T-helper 2 cell treated with Interferon-gamma antibody and Interleukin-4, amounts not matched to agents 5 μg/mL and 100 μg/mL, for 36 hours (primary cell): ENCODE measurements at regions not wholly inside any gene's neighbourhood (a gene's known extent, or its start where the extent isn't known, plus 50 kb on each side); places are given as distances from the start of the nearest gene placed in this dataset.
A peak's percentile ranks its signal among the peaks of the same experiment; 100 is the strongest.

Experiments
- DNase-seq: peaks from one replicate; pipeline ENCODE4 v3.0.0; 2021; ENCODE audit warnings: low spot score
- H3K27ac Mint-ChIP-seq: one replicate; pipeline ENCODE4 v1.8.0; 2021; ENCODE audit warnings: mild to moderate bottlenecking, mixed read lengths
- H3K27me3 Mint-ChIP-seq: one replicate; pipeline ENCODE4 v1.8.0; 2021; ENCODE audit warnings: low read depth, mixed read lengths
- H3K36me3 Mint-ChIP-seq: one replicate; pipeline ENCODE4 v1.8.0; 2021; ENCODE audit warnings: low read depth, mixed read lengths
- H3K4me1 Mint-ChIP-seq: one replicate; pipeline ENCODE4 v1.8.0; 2021; ENCODE audit warnings: low read depth, mixed read lengths
- H3K4me3 Mint-ChIP-seq: one replicate; pipeline ENCODE4 v1.8.0; 2022; ENCODE audit warnings: mild to moderate bottlenecking, moderate library complexity, mixed read lengths
- H3K9me3 Mint-ChIP-seq: one replicate; pipeline ENCODE4 v1.8.0; 2021; ENCODE audit warnings: mixed read lengths

GRCh38 chr4:152171556-152171955 is 364.3 kb downstream of the FBXW7 start:
- Mint-ChIP-seq H3K27ac (no peak overlapping the region), H3K36me3 (no peaks in the 10 kb centered on the region), H3K9me3 (no peaks in the 10 kb centered on the region), H3K27me3 (no peaks in the 10 kb centered on the region), H3K4me1 (no peaks in the 10 kb centered on the region), H3K4me3 (no peak overlapping the region)
- DNase-seq, result no peak

GRCh38 chr4:152169683-152170082 is 366.2 kb downstream of the FBXW7 start:
- no peaks in the 10 kb centered on the region for H3K4me1 Mint-ChIP-seq
- peaks cover 4% of the 10 kb centered on the region for H3K27me3 Mint-ChIP-seq
- H3K27ac Mint-ChIP-seq, result no peak overlapping the region
- no peaks in the 10 kb centered on the region for H3K9me3 Mint-ChIP-seq
- H3K36me3 Mint-ChIP-seq, result no peaks in the 10 kb centered on the region
- no peak for DNase-seq
- no peak overlapping the region for H3K4me3 Mint-ChIP-seq

- H3K4me1 Mint-ChIP-seq, result no peaks in the 10 kb centered on the region
- H3K9me3 Mint-ChIP-seq, result no peaks in the 10 kb centered on the region
- no peaks in the 10 kb centered on the region for H3K36me3 Mint-ChIP-seq
- H3K27me3 Mint-ChIP-seq, result peaks cover 9% of the 10 kb centered on the region
- no peak for DNase-seq
- H3K27ac Mint-ChIP-seq, result no peak overlapping the region
- H3K4me3 Mint-ChIP-seq, result no peak overlapping the region
These were observed 366.8 kb downstream of the FBXW7 start for GRCh38 chr4:152168987-152169616.

- H3K4me1 Mint-ChIP-seq, result no peaks in the 10 kb centered on the region
- H3K27ac Mint-ChIP-seq, result no peak overlapping the region
- H3K9me3 Mint-ChIP-seq, result no peaks in the 10 kb centered on the region
- no peak overlapping the region for H3K4me3 Mint-ChIP-seq
- no peak for DNase-seq
- H3K36me3 Mint-ChIP-seq, result no peaks in the 10 kb centered on the region
- H3K27me3 Mint-ChIP-seq, result peaks cover 14% of the 10 kb centered on the region
These were observed 369.3 kb downstream of the FBXW7 start for GRCh38 chr4:152166567-152166966.

- H3K9me3 Mint-ChIP-seq, result no peaks in the 10 kb centered on the region
- no peak overlapping the region for H3K27ac Mint-ChIP-seq
- no peak for DNase-seq
These were observed 370.0 kb downstream of the FBXW7 start for GRCh38 chr4:152165846-152166245.

GRCh38 chr4:152165146-152165545 is 370.7 kb downstream of the FBXW7 start:
- Mint-ChIP-seq H3K4me3 (no peak overlapping the region), H3K4me1 (no peaks in the 10 kb centered on the region), H3K9me3 (no peaks in the 10 kb centered on the region), H3K36me3 (no peaks in the 10 kb centered on the region), H3K27ac (no peak overlapping the region), H3K27me3 (peaks cover 14% of the 10 kb centered on the region)
- DNase-seq, result no peak

More at GRCh38 chr4:152165846-152166245, 370.0 kb downstream of the FBXW7 start:
- Mint-ChIP-seq H3K4me1 (no peaks in the 10 kb centered on the region), H3K36me3 (no peaks in the 10 kb centered on the region), H3K4me3 (no peak overlapping the region), H3K27me3 (peaks cover 14% of the 10 kb centered on the region)

- H3K27me3 Mint-ChIP-seq, result peaks cover 14% of the 10 kb centered on the region
- no peak for DNase-seq
- H3K4me3 Mint-ChIP-seq, result no peak overlapping the region
- no peaks in the 10 kb centered on the region for H3K36me3 Mint-ChIP-seq
- no peaks in the 10 kb centered on the region for H3K4me1 Mint-ChIP-seq
- H3K27ac Mint-ChIP-seq, result no peak overlapping the region
- no peaks in the 10 kb centered on the region for H3K9me3 Mint-ChIP-seq
These were observed 371.3 kb downstream of the FBXW7 start for GRCh38 chr4:152164561-152164960.

GRCh38 chr4:152162331-152162697 is 373.6 kb downstream of the FBXW7 start:
- Mint-ChIP-seq H3K36me3 (no peaks in the 10 kb centered on the region), H3K9me3 (no peaks in the 10 kb centered on the region), H3K27ac (no peak overlapping the region), H3K4me3 (no peak overlapping the region), H3K4me1 (no peaks in the 10 kb centered on the region), H3K27me3 (peaks cover 14% of the 10 kb centered on the region)
- DNase-seq, result no peak

GRCh38 chr4:152161676-152162330 is 374.1 kb downstream of the FBXW7 start:
- no peak for DNase-seq

GRCh38 chr4:152160225-152160800 is 375.6 kb downstream of the FBXW7 start:
- Mint-ChIP-seq H3K4me1 (no peaks in the 10 kb centered on the region), H3K27ac (no peak overlapping the region), H3K4me3 (no peak overlapping the region), H3K36me3 (no peaks in the 10 kb centered on the region), H3K9me3 (no peaks in the 10 kb centered on the region), H3K27me3 (peaks cover 10% of the 10 kb centered on the region)
- DNase-seq, result no peak

More at GRCh38 chr4:152161676-152162330, 374.1 kb downstream of the FBXW7 start:
- no peak overlapping the region for H3K4me3 Mint-ChIP-seq
- no peak overlapping the region for H3K27ac Mint-ChIP-seq
- H3K36me3 Mint-ChIP-seq, result no peaks in the 10 kb centered on the region
- no peaks in the 10 kb centered on the region for H3K9me3 Mint-ChIP-seq
- H3K27me3 Mint-ChIP-seq, result peaks cover 14% of the 10 kb centered on the region
- H3K4me1 Mint-ChIP-seq, result no peaks in the 10 kb centered on the region

GRCh38 chr4:152159773-152160172 is 376.1 kb downstream of the FBXW7 start:
- peaks cover 10% of the 10 kb centered on the region for H3K27me3 Mint-ChIP-seq
- H3K4me3 Mint-ChIP-seq, result no peak overlapping the region
- H3K27ac Mint-ChIP-seq, result no peak overlapping the region
- DNase-seq, result no peak
- H3K36me3 Mint-ChIP-seq, result no peaks in the 10 kb centered on the region
- H3K4me1 Mint-ChIP-seq, result peaks cover 4% of the 10 kb centered on the region
- H3K9me3 Mint-ChIP-seq, result no peaks in the 10 kb centered on the region

- peaks cover 3% of the 10 kb centered on the region for H3K27me3 Mint-ChIP-seq
- no peak overlapping the region for H3K27ac Mint-ChIP-seq
- H3K4me1 Mint-ChIP-seq, result peaks cover 10% of the 10 kb centered on the region
- H3K36me3 Mint-ChIP-seq, result no peaks in the 10 kb centered on the region
- H3K9me3 Mint-ChIP-seq, result no peaks in the 10 kb centered on the region
- no peak for DNase-seq
- H3K4me3 Mint-ChIP-seq, result no peak overlapping the region
These were observed 377.7 kb downstream of the FBXW7 start for GRCh38 chr4:152158225-152158624.

GRCh38 chr4:152157629-152158028 is 378.3 kb downstream of the FBXW7 start:
- Mint-ChIP-seq H3K27me3 (peaks cover 3% of the 10 kb centered on the region), H3K27ac (no peak overlapping the region), H3K4me3 (no peak overlapping the region), H3K4me1 (peaks cover 10% of the 10 kb centered on the region), H3K9me3 (no peaks in the 10 kb centered on the region), H3K36me3 (no peaks in the 10 kb centered on the region)
- DNase-seq, result no peak

- no peak for DNase-seq
- Mint-ChIP-seq H3K27ac (peak overlapping the region; percentile 18), H3K4me3 (no peak overlapping the region), H3K27me3 (peaks cover 6% of the 10 kb centered on the region), H3K36me3 (no peaks in the 10 kb centered on the region), H3K9me3 (no peaks in the 10 kb centered on the region), H3K4me1 (peaks cover 10% of the 10 kb centered on the region)
These were observed 379.4 kb downstream of the FBXW7 start for GRCh38 chr4:152156442-152156841.
